HK-2 (cell line): ENCODE measurements at regions not wholly inside any gene's neighbourhood (a gene's known extent, or its start where the extent isn't known, plus 50 kb on each side); places are given as distances from the start of the nearest gene placed in this dataset.

Experiments used
- DNase-seq: peaks from one replicate; pipeline ENCODE4 v3.0.0-alpha.2; 2018; ENCODE audit not compliant: unreplicated experiment

DNA sequence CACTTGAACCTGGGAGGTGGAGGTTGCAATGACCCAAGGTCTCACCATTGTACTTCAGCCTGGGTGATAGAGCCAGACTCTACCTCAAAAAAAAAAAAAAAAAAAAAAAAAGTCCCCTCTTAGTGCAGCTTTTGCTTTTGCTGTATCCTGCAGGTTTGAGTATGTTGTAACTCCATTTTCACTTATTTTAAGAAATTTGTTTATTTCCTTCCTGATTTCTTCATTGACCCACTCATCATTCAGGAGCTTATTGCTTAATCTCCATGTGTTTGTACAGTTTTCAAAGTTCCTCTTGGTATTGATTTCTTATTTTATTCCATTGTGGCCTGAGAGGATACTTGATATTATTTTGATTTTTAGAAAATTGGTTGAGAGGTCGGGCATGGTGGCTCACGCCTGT is 50.9 kb upstream of the AK4 start:
- no peak for DNase-seq
